LNCAP (cell line): ENCODE measurements at regions not wholly inside any gene's neighbourhood (a gene's known extent, or its start where the extent isn't known, plus 50 kb on each side); places are given as distances from the start of the nearest gene placed in this dataset.
A peak's percentile ranks its signal among the peaks of the same experiment; 100 is the strongest.

Experiments
- TF ChIP-seq, protein P1 (sequence below): fragments of 450-650 bp; IDR thresholded peaks from 2 replicates; pipeline ENCODE4 v1.5.1; 2017; ENCODE audit warnings: mild to moderate bottlenecking

DNA sequence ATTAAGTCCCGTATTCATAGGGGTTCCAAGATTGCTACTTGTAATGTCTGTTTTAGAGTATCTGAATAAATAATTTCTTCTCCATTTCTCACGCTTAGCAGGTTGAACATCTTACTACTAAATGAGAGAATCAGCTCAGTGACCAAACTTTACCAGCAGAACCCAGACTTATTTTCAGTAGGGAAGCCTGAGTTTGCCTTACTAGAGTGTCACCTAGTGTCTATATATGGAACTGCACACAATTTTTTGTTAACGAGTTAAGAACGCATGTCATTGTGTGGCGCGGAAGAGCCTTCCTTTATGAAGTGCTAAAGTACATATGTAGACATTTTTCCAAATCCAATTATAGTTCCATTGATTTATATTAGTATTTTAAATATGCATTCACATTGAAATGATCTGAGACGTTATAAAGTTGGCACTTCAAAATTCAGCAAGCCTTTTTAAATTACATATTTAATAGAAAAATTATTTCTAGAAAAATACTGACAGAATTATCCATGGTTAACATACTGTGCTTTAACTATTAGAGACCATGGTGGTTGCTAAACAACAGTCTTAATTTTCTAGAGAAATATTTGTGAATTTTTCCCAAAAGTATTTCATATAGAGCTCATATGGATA is 88.3 kb downstream of the RPS29 start:
- TF ChIP-seq, protein P1, sequence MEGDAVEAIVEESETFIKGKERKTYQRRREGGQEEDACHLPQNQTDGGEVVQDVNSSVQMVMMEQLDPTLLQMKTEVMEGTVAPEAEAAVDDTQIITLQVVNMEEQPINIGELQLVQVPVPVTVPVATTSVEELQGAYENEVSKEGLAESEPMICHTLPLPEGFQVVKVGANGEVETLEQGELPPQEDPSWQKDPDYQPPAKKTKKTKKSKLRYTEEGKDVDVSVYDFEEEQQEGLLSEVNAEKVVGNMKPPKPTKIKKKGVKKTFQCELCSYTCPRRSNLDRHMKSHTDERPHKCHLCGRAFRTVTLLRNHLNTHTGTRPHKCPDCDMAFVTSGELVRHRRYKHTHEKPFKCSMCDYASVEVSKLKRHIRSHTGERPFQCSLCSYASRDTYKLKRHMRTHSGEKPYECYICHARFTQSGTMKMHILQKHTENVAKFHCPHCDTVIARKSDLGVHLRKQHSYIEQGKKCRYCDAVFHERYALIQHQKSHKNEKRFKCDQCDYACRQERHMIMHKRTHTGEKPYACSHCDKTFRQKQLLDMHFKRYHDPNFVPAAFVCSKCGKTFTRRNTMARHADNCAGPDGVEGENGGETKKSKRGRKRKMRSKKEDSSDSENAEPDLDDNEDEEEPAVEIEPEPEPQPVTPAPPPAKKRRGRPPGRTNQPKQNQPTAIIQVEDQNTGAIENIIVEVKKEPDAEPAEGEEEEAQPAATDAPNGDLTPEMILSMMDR: peak; percentile 93

DNA sequence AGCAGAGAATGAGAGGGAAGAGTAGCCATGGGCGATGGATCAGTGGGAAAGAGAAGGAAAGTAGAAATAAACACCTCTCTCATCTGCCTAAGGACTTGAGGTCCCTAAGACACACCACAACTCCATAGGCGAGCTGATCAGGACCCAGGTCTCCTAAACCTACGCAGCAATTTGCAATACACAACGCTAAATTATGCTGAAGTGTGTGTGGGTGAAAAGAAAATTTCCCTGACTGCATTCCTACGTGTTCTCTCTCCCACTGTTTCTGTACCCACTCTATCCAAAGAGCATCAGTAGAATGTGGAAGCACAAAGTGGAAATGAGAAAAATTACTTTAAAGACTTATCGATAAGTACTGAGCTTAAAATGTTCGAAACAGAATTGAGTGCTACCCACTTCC is 88.9 kb downstream of the RPS29 start:
- TF ChIP-seq, protein P1: no peak

DNA sequence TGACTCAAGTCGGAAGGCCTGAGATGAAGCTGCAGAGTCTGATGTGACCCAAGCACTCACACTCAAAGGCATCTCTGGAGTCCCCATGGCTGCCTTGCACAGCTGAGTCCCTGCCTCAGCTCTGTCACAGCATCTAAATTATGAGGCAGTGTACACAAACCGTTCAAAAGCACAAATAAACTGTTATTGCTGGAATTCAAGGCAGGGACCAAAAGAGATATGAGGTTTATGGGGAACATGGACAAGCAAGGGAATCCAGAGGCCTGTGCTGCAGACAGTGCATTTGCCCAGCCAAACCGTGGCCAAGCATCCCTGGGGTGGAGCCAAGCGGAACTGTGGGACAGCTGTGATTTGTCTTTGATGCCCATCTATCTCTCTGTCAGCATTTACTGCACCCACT is 91.3 kb downstream of the RPS29 start:
- TF ChIP-seq, protein P1: no peak

DNA sequence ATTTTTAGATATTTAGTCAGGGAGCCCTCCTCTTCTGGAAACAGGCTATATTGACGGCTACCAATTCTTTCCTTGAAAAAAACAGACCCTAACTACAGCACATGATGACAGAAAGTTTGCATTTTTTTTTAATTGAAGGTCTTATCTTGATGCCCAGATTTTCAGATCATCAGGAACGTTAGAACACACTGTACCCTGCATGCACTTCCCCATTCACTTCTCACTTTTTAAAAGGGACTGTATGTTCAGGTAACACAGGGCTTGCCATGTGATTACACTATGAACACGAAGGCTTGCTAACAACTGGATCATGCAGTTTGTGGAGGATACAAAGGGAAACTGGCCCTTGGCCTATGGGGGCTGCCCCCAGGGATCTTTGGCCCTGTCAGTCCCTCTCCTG is 92.6 kb downstream of the RPS29 start:
- TF ChIP-seq, protein P1: no peak

DNA sequence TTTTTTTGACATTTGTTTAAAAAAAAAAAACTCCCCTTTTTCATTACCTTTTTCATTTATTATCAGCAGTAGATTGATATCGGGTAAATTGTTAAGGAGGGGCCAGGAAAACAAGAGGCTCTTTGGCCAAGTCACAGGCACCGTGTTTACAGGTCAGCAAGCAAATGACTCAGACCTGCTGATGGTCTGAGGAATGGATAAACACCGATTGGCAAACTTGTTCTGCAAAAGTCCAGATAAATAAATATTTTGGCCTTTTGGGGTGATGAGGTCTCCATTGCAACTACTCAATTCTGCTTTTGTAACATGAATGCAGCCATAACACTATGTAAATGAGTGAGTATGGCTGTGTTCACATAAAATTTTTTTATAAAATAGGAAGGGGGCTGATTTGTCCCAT is 94.0 kb downstream of the RPS29 start:
- TF ChIP-seq, protein P1: no peak

DNA sequence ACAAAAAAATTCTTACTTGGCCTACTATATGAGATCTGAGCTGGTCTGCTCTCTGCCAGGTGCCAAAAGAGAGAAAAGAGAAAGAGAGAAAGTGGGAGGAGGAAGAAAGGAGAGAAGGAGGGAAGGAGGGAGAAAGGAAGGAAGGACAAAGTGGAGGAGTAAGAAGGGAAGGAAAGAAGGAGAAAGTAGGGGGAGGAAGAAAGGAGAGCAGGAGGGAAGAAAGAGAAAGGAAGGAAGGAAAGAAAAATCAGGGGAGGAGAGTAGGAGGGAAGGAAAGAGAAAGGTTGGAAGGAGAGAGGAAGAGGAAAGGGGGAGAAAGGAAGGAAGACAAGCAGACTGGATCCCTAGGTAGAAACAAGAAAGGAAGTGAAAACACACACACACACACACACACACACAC is 96.8 kb downstream of the RPS29 start:
- TF ChIP-seq, protein P1: no peak

DNA sequence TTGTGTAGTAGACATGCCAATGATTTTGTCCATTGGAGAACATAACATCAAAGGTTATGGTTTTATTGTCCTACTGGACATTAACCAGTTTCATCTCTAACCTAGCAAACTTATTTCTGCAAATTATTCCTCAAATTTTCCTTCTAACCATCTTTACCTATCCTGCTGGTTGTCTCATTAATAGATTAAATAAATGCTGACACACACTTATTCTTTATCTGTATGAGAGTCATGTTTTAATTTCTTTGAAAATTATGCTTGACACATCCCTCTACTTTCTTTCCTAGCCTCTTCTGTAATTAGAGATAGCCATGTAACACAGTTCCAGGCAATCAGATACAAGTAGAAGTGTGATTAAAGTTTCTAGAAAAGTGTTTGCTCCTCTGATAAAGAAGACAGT is 98.9 kb downstream of the RPS29 start:
- TF ChIP-seq, protein P1: no peak

DNA sequence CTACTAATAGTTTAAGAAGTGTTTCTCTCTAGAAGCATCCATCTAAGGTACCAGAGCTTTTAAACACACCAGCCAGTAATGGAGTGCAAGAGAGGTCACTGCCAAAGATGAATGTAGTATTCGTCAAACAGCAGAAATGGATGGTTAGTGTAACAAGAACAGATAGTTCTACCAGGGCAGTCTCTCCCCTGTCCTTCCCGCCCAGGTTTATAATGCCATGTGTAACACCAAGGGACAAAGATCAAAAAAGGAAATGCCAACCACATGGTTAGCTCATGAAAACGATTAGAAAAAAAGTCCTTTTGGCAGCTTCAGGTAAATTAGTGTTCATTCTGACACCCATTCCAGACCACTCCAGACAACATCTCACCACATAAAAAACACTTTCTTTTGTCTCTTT is 100.9 kb downstream of the RPS29 start:
- TF ChIP-seq, protein P1: no peak
